ENCODE measurements at regions not wholly inside any gene's neighbourhood (a gene's known extent, or its start where the extent isn't known, plus 50 kb on each side); places are given as distances from the start of the nearest gene placed in this dataset.

DNA sequence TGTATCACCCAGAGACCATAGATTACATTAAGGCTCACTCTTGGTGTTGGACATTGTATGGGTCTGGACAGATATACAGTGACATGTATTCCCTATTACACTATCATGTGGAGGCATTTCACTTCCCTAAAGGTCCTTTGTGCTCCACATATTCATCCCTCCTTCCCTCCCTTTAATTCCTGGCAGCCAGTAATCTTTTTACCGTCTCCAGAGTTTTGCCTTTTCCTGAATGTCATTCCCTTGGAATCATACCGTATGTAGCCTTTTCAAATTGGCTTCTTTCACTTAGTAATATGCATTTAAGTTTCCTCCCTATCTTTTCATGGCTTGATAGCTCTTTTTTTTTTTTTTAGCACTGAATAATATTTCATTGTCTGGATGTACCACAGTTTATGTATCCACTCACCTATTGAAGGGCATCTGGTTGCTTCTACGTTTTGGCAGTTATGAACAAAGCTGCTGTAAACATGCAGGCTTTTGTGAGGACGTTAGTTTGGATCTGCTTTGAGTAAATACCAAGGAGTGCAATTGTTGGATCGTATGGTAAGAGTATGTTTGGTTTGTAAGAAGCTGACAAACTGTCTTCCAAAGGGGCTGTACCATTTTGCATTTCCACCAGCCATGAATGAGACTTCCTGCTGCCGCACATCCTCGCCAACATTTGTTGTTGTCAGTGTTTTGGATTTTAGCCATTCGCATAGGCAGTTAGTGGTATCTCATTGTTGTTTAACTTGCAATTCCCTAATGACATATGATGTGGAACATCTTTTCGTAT lies 122.1 kb upstream of the SMIM23 start:
- H4K8ac ChIP-seq (ENCODE audit: extremely low read depth, insufficient read depth, low read length), result no peak overlapping the region
- 90% methylated on average over 9 of the region's 9 CpGs; no CpG with 5 or more reads in 1 of the 2 experiments for WGBS, 2 experiments (ENCODE audit: extremely low coverage in 1 of 2, insufficient coverage in 1 of 2, insufficient read length in 1 of 2, insufficient replicate concordance in 2 of 2, low coverage in 1 of 2, low lambda C conversion rate in 2 of 2, missing lambda C conversion rate in 1 of 2)
- FAIRE-seq, result no peak
- no peak overlapping the region for H3K23ac ChIP-seq (ENCODE audit: insufficient read length)
- no peak overlapping the region for H4K5ac ChIP-seq (ENCODE audit: insufficient read length, low read depth, low read length)
- no peak overlapping the region for H2AFZ ChIP-seq (ENCODE audit: low read length)
- H3K4me2 ChIP-seq (ENCODE audit: insufficient read depth in 1 of 2, low read depth in 2 of 2, low read length in 2 of 2), result no peak overlapping the region
- no peak overlapping the region for H3K4ac ChIP-seq (replicated peaks; ENCODE audit: insufficient read length, low read depth, low read length)
- H3K4me3 ChIP-seq (ENCODE audit: extremely low read depth in 1 of 4, insufficient read depth in 2 of 4, low read depth in 3 of 4, low read length in 4 of 4), result no peak overlapping the region
- ChIA-PET POLR2A (ENCODE audit: partially characterized antibody) (no interaction called here), CTCF (ENCODE audit: partially characterized antibody) (interaction anchor here (0.6 kb wide), 1 partner anchor 21 kb away, joined by 3 read pairs; no protein-coding TSS in a partner anchor)
- H2BK120ac ChIP-seq (replicated peaks; ENCODE audit: low read depth, low read length), result no peak overlapping the region
- no peaks in the 10 kb centered on the region for H3K9me3 ChIP-seq (ENCODE audit: insufficient read depth in 2 of 2, low read depth in 1 of 2, low read length in 1 of 2)
- no peak overlapping the region for H2AK5ac ChIP-seq (ENCODE audit: low read depth, low read length)
- no peaks in the 10 kb centered on the region for H3K79me2 ChIP-seq (ENCODE audit: control insufficient read depth in 1 of 2, insufficient read depth in 2 of 2, low read length in 2 of 2)
- peaks cover 0 to 2% (median 0%) of the 10 kb centered on the region in 4 experiments; a peak in 3 of 7 replicates for H3K27me3 ChIP-seq (replicated peaks in 1 of 4; ENCODE audit: control insufficient read depth in 3 of 4, extremely low read depth in 1 of 4, insufficient read depth in 3 of 4, low read length in 3 of 4)
- no peak overlapping the region for H4K91ac ChIP-seq (replicated peaks; ENCODE audit: insufficient read length, low read length)
- H3K79me1 ChIP-seq (ENCODE audit: low read depth, low read length), result no peaks in the 10 kb centered on the region
- no peak overlapping the region for H3K9ac ChIP-seq (replicated peaks in 1 of 4; ENCODE audit: extremely low read depth in 1 of 4, low read depth in 3 of 4, low read length in 3 of 4)
- H3K4me1 ChIP-seq (replicated peaks in 1 of 4; ENCODE audit: control insufficient read depth in 3 of 4, insufficient read depth in 4 of 4, low read length in 3 of 4), result peaks cover 0 to 14% (median 6%) of the 10 kb centered on the region in 4 experiments; a peak in 6 of 7 replicates
- no peak overlapping the region for H2BK20ac ChIP-seq (ENCODE audit: low read length)
- no peak overlapping the region for H3K18ac ChIP-seq (ENCODE audit: extremely low read depth, low read length)
- H3K27ac ChIP-seq (ENCODE audit: low read depth, low read length), result no peak overlapping the region
- H3K14ac ChIP-seq (ENCODE audit: insufficient read length), result no peak overlapping the region
- H2BK15ac ChIP-seq (ENCODE audit: low read length), result no peak overlapping the region
- H2BK12ac ChIP-seq (ENCODE audit: low read depth, low read length), result no peak overlapping the region
- H4K20me1 ChIP-seq (replicated peaks in 1 of 2; ENCODE audit: control insufficient read depth in 1 of 2, insufficient read depth in 2 of 2, low read length in 2 of 2), result no peaks in the 10 kb centered on the region
- no peak for DNase-seq (ENCODE audit: low read depth in 1 of 2, low spot score in 2 of 2)
- no peak overlapping the region for H2BK5ac ChIP-seq (ENCODE audit: low read depth, low read length)
- H3K56ac ChIP-seq (replicated peaks; ENCODE audit: insufficient read length, low read depth, low read length), result no peak overlapping the region
- H3K23me2 ChIP-seq (ENCODE audit: low read depth, low read length), result no peaks in the 10 kb centered on the region
- H3K36me3 ChIP-seq (ENCODE audit: control insufficient read depth in 2 of 4, insufficient read depth in 4 of 4, low read length in 3 of 4), result no peaks in the 10 kb centered on the region
- TF ChIP-seq RXRA (IDR thresholded peaks at IDR 0.05; ENCODE audit: insufficient read depth, low read depth, low read length) (no peak), CBX8 (IDR thresholded peaks at IDR 0.05; ENCODE audit: borderline replicate concordance, low read depth, low read length) (no peak), CBX5 (IDR thresholded peaks at IDR 0.05; ENCODE audit: low read depth, low read length) (no peak), TAF7 (optimal IDR thresholded peaks at IDR 0.05; ENCODE audit: borderline replicate concordance, low read depth, low read length) (no peak), TCF12 (IDR thresholded peaks at IDR 0.05; ENCODE audit: low read depth, low read length) (no peak), PHF8 (conservative IDR thresholded peaks at IDR 0.05; ENCODE audit: low read depth, low read length) (no peak), KDM5A (IDR thresholded peaks at IDR 0.05; ENCODE audit: low read length) (no peak)
- TF ChIP-seq, protein P1, sequence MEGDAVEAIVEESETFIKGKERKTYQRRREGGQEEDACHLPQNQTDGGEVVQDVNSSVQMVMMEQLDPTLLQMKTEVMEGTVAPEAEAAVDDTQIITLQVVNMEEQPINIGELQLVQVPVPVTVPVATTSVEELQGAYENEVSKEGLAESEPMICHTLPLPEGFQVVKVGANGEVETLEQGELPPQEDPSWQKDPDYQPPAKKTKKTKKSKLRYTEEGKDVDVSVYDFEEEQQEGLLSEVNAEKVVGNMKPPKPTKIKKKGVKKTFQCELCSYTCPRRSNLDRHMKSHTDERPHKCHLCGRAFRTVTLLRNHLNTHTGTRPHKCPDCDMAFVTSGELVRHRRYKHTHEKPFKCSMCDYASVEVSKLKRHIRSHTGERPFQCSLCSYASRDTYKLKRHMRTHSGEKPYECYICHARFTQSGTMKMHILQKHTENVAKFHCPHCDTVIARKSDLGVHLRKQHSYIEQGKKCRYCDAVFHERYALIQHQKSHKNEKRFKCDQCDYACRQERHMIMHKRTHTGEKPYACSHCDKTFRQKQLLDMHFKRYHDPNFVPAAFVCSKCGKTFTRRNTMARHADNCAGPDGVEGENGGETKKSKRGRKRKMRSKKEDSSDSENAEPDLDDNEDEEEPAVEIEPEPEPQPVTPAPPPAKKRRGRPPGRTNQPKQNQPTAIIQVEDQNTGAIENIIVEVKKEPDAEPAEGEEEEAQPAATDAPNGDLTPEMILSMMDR (IDR thresholded peaks at IDR 0.05; ENCODE audit: control extremely low read depth in 1 of 3, insufficient read depth in 1 of 3, low read depth in 1 of 3, low read length in 3 of 3), result no peak
- TF ChIP-seq, protein P2, sequence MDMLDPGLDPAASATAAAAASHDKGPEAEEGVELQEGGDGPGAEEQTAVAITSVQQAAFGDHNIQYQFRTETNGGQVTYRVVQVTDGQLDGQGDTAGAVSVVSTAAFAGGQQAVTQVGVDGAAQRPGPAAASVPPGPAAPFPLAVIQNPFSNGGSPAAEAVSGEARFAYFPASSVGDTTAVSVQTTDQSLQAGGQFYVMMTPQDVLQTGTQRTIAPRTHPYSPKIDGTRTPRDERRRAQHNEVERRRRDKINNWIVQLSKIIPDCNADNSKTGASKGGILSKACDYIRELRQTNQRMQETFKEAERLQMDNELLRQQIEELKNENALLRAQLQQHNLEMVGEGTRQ (IDR thresholded peaks at IDR 0.05; ENCODE audit: low read length), result no peak

Measured in H1 (cell line).